ENCODE measurements at regions not wholly inside any gene's neighbourhood (a gene's known extent, or its start where the extent isn't known, plus 50 kb on each side); places are given as distances from the start of the nearest gene placed in this dataset.

DNA sequence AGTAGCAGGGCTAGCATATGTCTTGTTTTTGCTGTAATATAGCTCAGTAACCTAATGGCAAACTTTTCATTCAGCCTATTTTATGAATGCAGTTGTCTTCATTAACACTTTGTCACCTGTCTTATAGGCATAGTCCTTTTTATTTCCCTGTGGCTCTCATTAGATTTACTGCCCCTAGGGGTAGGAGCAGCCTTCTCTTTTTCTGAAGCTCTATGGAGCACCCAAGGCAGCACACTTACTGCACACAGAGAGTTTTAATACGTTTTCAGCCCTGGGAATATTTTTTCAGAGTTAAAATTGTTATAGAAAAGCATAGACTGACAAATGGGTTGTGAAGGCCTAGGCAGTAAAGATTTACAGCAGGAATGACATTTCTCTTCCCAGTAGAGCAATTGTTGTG is 406.8 kb downstream of the TMA16 start:
- DNase-seq (ENCODE audit: low read depth), result no peak
- TF ChIP-seq, protein P1, sequence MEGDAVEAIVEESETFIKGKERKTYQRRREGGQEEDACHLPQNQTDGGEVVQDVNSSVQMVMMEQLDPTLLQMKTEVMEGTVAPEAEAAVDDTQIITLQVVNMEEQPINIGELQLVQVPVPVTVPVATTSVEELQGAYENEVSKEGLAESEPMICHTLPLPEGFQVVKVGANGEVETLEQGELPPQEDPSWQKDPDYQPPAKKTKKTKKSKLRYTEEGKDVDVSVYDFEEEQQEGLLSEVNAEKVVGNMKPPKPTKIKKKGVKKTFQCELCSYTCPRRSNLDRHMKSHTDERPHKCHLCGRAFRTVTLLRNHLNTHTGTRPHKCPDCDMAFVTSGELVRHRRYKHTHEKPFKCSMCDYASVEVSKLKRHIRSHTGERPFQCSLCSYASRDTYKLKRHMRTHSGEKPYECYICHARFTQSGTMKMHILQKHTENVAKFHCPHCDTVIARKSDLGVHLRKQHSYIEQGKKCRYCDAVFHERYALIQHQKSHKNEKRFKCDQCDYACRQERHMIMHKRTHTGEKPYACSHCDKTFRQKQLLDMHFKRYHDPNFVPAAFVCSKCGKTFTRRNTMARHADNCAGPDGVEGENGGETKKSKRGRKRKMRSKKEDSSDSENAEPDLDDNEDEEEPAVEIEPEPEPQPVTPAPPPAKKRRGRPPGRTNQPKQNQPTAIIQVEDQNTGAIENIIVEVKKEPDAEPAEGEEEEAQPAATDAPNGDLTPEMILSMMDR (conservative IDR thresholded peaks at IDR 0.05; ENCODE audit: low read depth, low read length), result no peak
- H3K4me3 ChIP-seq (ENCODE audit: low read depth, low read length), result no peak overlapping the region

DNA sequence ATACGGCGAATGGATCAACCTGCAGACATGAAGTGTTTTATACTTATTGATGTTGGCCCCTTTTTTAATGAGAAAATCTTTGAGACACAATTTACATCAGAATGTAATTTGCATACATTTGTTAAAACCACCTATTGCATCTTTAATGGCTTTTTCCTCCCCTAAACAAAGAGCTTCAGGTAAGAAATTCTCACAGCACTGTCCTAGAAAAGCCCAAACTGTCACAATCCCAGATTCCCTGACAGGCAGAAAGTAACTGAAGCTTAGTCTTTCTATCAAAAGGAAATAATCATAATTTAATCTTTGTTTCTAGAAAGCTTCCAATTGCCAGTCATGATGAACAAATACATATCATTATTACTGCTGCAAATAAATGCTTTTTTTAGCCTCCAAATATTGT is 407.9 kb downstream of the TMA16 start:
- no peak for DNase-seq (ENCODE audit: low read depth)
- TF ChIP-seq, protein P1 (conservative IDR thresholded peaks at IDR 0.05; ENCODE audit: low read depth, low read length), result no peak
- H3K4me3 ChIP-seq (ENCODE audit: low read depth, low read length), result no peak overlapping the region

DNA sequence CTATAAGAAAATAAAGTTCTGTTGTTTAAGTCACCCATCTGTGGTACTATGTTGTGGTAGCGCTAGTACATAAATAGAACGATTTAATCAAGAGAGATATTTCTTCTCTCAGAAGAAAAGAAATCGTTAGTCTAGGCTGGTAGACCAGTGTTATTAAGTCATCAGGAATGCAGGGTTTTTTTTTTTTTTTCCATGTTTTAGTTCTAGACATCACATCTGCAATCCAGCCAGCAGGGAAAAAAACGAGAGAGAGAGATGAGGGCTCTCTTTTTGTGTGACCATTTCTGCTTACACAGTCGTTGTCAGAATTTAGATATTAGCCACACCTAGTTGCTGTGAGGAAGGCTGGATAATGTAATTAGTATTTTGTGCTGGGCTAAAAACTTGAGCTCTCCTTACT is 417.4 kb downstream of the TMA16 start:
- H3K4me3 ChIP-seq (ENCODE audit: low read depth, low read length), result no peak overlapping the region
- no peak for DNase-seq (ENCODE audit: low read depth)
- TF ChIP-seq, protein P1 (conservative IDR thresholded peaks at IDR 0.05; ENCODE audit: low read depth, low read length), result no peak

DNA sequence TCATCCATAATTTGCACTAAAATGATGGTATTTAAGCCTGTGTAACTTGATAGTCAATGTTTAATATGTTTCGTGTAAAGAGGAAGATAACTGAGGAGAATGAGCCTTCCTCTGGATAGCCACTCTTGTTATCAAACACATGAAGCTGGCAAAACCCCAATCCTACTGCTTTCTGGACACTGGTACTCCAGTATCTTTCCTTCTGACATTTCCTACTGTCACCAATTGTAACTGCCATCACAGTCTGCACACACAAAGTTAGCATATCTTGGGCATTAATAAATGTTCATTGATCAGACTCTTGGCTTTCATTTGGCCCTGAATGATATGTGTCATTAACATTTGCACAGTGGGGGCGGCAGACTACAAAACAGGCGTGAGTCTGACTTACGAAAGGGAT is 419.1 kb downstream of the TMA16 start:
- TF ChIP-seq, protein P1 (conservative IDR thresholded peaks at IDR 0.05; ENCODE audit: low read depth, low read length), result no peak
- no peak for DNase-seq (ENCODE audit: low read depth)
- H3K4me3 ChIP-seq (ENCODE audit: low read depth, low read length), result no peak overlapping the region

DNA sequence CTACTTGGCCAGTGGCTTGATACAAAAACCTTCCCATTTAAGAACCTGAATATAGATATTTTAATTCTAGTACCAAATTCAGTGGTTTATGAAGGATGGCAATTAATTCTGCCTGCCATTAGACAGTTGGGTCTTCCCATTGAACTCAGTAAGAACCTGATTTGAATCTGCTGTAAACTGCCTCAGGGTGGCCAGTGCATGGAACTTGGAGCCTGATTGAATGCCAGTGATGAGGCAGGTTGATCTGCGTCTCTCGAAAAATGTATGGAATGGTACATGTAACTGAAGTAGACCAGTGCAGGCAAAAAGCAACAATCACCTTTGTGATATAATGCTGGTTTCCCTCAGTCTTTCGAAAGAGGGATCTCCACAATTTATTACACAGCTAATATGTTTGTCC is 421.4 kb downstream of the TMA16 start:
- no peak for DNase-seq (ENCODE audit: low read depth)
- TF ChIP-seq, protein P1 (conservative IDR thresholded peaks at IDR 0.05; ENCODE audit: low read depth, low read length), result no peak

DNA sequence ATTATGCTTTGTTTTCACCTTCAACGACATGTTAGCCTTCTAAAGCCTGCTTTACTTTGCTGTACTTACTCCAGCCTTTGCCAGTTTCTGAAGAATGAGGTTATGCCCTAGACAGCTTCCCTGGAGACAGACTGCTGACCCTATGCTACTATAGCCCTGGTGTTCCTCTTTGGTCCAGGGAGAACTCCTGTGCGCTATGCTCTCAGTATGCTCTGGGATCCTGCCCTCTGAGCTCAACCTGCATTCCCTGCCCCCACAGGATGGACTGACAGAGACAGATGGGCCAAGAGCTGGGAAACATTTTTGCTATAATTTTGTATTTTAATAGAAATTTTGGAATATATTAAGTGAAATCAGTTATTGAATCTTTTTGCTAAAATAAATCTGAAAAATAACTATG is 425.9 kb downstream of the TMA16 start:
- no peak for DNase-seq (ENCODE audit: low read depth)
- TF ChIP-seq, protein P1 (conservative IDR thresholded peaks at IDR 0.05; ENCODE audit: low read depth, low read length), result no peak
- no peak overlapping the region for H3K4me3 ChIP-seq (ENCODE audit: low read depth, low read length)

More for the DNA sequence above, 421.4 kb downstream of the TMA16 start:
- no peak overlapping the region for H3K4me3 ChIP-seq (ENCODE audit: low read depth, low read length)

DNA sequence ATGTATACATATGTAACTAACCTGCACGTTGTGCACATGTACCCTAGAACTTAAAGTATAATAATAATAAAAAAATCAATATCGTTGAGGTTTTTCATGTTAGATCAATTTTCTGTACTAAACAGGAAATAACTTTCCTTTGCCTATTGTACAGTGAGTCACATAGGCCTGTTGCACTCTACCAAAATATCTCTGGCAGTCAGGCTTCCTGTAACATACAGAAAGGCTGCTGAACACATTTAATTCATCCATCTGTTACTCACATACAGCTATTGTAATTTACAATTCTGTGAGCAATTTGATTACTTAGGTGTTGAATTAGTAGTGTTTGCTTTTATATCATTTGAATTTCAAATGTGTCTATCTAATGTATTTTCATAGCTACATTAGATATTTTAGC is 427.8 kb downstream of the TMA16 start:
- TF ChIP-seq, protein P1 (conservative IDR thresholded peaks at IDR 0.05; ENCODE audit: low read depth, low read length), result no peak
- no peak for DNase-seq (ENCODE audit: low read depth)
- no peak overlapping the region for H3K4me3 ChIP-seq (ENCODE audit: low read depth, low read length)
